ENCODE measurements at regions not wholly inside any gene's neighbourhood (a gene's known extent, or its start where the extent isn't known, plus 50 kb on each side); places are given as distances from the start of the nearest gene placed in this dataset.

- TF ChIP-seq, protein P1, sequence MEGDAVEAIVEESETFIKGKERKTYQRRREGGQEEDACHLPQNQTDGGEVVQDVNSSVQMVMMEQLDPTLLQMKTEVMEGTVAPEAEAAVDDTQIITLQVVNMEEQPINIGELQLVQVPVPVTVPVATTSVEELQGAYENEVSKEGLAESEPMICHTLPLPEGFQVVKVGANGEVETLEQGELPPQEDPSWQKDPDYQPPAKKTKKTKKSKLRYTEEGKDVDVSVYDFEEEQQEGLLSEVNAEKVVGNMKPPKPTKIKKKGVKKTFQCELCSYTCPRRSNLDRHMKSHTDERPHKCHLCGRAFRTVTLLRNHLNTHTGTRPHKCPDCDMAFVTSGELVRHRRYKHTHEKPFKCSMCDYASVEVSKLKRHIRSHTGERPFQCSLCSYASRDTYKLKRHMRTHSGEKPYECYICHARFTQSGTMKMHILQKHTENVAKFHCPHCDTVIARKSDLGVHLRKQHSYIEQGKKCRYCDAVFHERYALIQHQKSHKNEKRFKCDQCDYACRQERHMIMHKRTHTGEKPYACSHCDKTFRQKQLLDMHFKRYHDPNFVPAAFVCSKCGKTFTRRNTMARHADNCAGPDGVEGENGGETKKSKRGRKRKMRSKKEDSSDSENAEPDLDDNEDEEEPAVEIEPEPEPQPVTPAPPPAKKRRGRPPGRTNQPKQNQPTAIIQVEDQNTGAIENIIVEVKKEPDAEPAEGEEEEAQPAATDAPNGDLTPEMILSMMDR (IDR thresholded peaks at IDR 0.05) = no peak
- TF ChIP-seq POLR2AphosphoS5 (IDR thresholded peaks at IDR 0.05) = no peak
These were observed 65.7 kb downstream of the CUZD1 start for GRCh38 chr10:122779924-122780323.
